GM12865 (cell line): ENCODE measurements at regions not wholly inside any gene's neighbourhood (a gene's known extent, or its start where the extent isn't known, plus 50 kb on each side); places are given as distances from the start of the nearest gene placed in this dataset.

Experiments used
- DNase-seq: peaks from one replicate; pipeline ENCODE4 v3.0.0; 2010; ENCODE audit warnings: low read depth
- H3K4me3 ChIP-seq: 2 replicates; pipeline ENCODE4 v1.5.1; 2011; ENCODE audit warnings: mild to moderate bottlenecking, low read depth, low read length, control low read depth
- CTCF ChIP-seq: IDR thresholded peaks from 2 replicates; pipeline ENCODE4 v1.5.1; 2011; ENCODE audit warnings: low read length, control low read depth, low read depth, inconsistent platforms; ENCODE audit not compliant: insufficient read depth; ENCODE audit errors: missing control alignments

GRCh38 chr7:340979-341694 is 51.2 kb downstream of the FOXL3 start:
- no peak for TF ChIP-seq CTCF
- H3K4me3 ChIP-seq = no peak overlapping the region
- no peak for DNase-seq

DNA sequence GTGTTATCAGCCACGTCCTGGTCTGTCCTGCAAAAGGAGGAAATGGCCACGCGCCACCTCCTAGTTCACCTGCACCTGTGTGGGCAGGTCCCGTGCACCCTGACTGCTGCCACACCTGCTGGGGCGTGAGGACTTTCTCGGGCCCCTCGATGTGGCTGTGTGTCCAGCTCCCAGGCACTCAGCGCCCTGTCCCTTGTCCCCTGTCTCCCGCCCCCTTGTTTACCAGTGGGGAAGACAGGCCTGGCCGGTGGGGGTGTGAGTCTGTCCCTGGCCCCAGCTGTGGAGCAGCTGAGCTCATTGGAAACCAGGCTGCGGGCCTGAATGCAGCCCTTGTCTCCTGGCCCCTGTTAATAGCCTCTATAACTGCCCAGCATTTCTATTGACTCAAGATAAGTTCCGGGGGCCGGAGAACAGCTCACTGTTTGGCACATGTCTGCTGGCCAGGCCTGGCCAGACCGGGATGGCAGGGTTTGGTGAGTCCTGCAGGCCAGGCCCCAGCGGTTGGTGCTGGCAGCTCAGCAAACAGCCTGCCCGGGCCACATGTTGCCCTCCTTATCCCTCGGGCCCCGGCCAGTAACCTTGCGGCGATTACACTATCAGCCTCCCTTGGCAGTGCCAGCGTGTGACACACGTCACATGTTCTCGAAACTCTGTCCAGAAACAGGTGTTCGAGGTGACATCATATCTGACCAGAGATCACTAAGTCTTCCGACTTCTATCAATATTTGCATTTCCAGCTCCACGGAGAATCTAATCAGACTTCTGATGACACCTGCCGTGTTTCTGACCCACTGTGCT is 52.1 kb downstream of the FOXL3 start:
- TF ChIP-seq CTCF = no peak
- H3K4me3 ChIP-seq = no peak overlapping the region
- DNase-seq = no peak

DNA sequence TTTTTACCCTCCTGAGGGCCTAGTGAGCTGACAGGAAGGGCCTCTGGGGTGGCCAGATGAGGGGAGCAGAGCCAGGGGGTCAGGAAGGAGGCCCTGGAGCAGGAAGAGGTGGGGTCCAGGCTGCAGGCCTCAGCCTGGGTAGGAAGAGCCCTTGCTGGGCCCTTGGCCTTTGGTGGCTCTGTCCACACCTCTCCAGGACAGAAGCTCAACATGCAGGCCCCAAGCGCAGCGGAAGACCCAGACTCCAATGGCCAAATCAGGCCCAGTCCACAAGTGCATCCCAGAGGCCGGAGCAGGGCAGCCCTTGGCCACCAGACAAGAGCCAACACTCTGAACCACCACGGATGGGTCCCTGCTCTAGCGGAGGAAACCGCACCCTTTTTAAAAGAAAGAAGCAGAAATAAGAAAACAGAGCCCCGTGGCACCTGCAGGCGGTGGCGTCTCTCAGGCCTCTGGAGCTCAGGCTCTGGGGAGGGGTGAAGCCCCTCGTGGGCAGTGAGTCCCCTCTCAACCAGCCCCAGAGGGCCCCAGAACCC is 52.8 kb downstream of the FOXL3 start:
- H3K4me3 ChIP-seq = no peak overlapping the region
- no peak for DNase-seq
- no peak for TF ChIP-seq CTCF

GRCh38 chr7:343227-343822 is 53.4 kb downstream of the FOXL3 start:
- H3K4me3 ChIP-seq = no peak overlapping the region
- no peak for TF ChIP-seq CTCF
- no peak for DNase-seq

GRCh38 chr7:343864-344607 is 54.1 kb downstream of the FOXL3 start:
- no peak overlapping the region for H3K4me3 ChIP-seq
- DNase-seq = no peak
- TF ChIP-seq CTCF = no peak

- TF ChIP-seq CTCF = no peak
- DNase-seq = no peak
- no peak overlapping the region for H3K4me3 ChIP-seq
These were observed 54.6 kb downstream of the FOXL3 start for GRCh38 chr7:344608-344994.
